NCI-H82 treated with DMSO at 0.1 percent for 48 hours (cell line): ENCODE measurements at regions not wholly inside any gene's neighbourhood (a gene's known extent, or its start where the extent isn't known, plus 50 kb on each side); places are given as distances from the start of the nearest gene placed in this dataset.

Experiments used
- DNase-seq: peaks from one replicate; lab custom pipeline; 2025; ENCODE audit not compliant: unreplicated experiment; lab: John Stamatoyannopoulos, UW

GRCh38 chr10:4775808-4776207 lies 50.2 kb upstream of the AKR1E2 start:
- DNase-seq = no peak

- DNase-seq = no peak
Observed at GRCh38 chr10:4772202-4772570, 53.8 kb upstream of the AKR1E2 start.

- DNase-seq = no peak
Observed at GRCh38 chr10:4771554-4772201, 54.3 kb upstream of the AKR1E2 start.

GRCh38 chr10:4770801-4771553 lies 55.0 kb upstream of the AKR1E2 start:
- no peak for DNase-seq

GRCh38 chr10:4768416-4768815 lies 57.6 kb upstream of the AKR1E2 start:
- DNase-seq = no peak

GRCh38 chr10:4767033-4767814 lies 58.8 kb upstream of the AKR1E2 start:
- no peak for DNase-seq

- DNase-seq = no peak
Observed at GRCh38 chr10:4766454-4766853, 59.6 kb upstream of the AKR1E2 start.

- DNase-seq = no peak
Observed at GRCh38 chr10:4765428-4765827, 60.6 kb upstream of the AKR1E2 start.

GRCh38 chr10:4763960-4764428 lies 62.0 kb upstream of the AKR1E2 start:
- no peak for DNase-seq

- DNase-seq = no peak
Observed at GRCh38 chr10:4763513-4763912, 62.5 kb upstream of the AKR1E2 start.

- DNase-seq = no peak
Observed at GRCh38 chr10:4758256-4758655, 67.8 kb upstream of the AKR1E2 start.

GRCh38 chr10:4755286-4755989 lies 70.6 kb upstream of the AKR1E2 start:
- no peak for DNase-seq

GRCh38 chr10:4754143-4754542 lies 71.9 kb upstream of the AKR1E2 start:
- DNase-seq = no peak

GRCh38 chr10:4751211-4751610 lies 74.8 kb upstream of the AKR1E2 start:
- DNase-seq = no peak

GRCh38 chr10:4749271-4749574 lies 76.8 kb upstream of the AKR1E2 start:
- DNase-seq = no peak

GRCh38 chr10:4748491-4749270 lies 77.3 kb upstream of the AKR1E2 start:
- DNase-seq = no peak

- DNase-seq = no peak
Observed at GRCh38 chr10:4742217-4742616, 83.8 kb upstream of the AKR1E2 start.

- DNase-seq = no peak
Observed at GRCh38 chr10:4740471-4740870, 85.5 kb upstream of the AKR1E2 start.

- DNase-seq = no peak
Observed at GRCh38 chr10:4736608-4737007, 89.4 kb upstream of the AKR1E2 start.

GRCh38 chr10:4736183-4736582 lies 89.8 kb upstream of the AKR1E2 start:
- DNase-seq = no peak

- no peak for DNase-seq
Observed at GRCh38 chr10:4733843-4734224, 92.2 kb upstream of the AKR1E2 start.
